Caco-2 (cell line): ENCODE measurements at regions not wholly inside any gene's neighbourhood (a gene's known extent, or its start where the extent isn't known, plus 50 kb on each side); places are given as distances from the start of the nearest gene placed in this dataset.

ENCODE experiments used
- BruUV-seq: library from RNA; stranded (reverse); fragments of 400-500 nt; replicated peaks from 2 replicates; lab custom pipeline; 2021; lab: Mats Ljungman, UMichigan
- CTCF ChIA-PET: fragments of 300-600 bp; sonication (Branson Sonifier 250); formaldehyde crosslinking; loops from one replicate; lab custom pipeline; 2022; ENCODE audit warnings: antibody characterized with exemption; lab: Charles Lee
- POLR2A ChIA-PET: fragments of 300-600 bp; sonication (Branson Sonifier 250); formaldehyde crosslinking; loops from one replicate; lab custom pipeline; 2022; ENCODE audit warnings: antibody characterized with exemption; lab: Charles Lee
- DNase-seq, 2 experiments: peaks; one replicate each; pipeline versions ENCODE4 v3.0.0 to v3.0.0-alpha.2; 2020 to 2022
- H3K27me3 ChIP-seq: replicated peaks from 2 replicates; pipeline ENCODE4 v1.6.0; 2011; ENCODE audit warnings: low read length; ENCODE audit not compliant: control insufficient read depth, insufficient read depth
- H3K36me3 ChIP-seq: 2 replicates; pipeline ENCODE4 v1.5.1; 2011; ENCODE audit warnings: low read length; ENCODE audit not compliant: control insufficient read depth, insufficient read depth
- H3K4me1 ChIP-seq: fragments of 250-450 bp; sonication (Bioruptor Pico); 2 replicates; pipeline ENCODE4 v1.5.1; 2020; ENCODE audit warnings: mild to moderate bottlenecking
- H3K4me3 ChIP-seq: 2 replicates; pipeline ENCODE4 v1.5.1; 2011; ENCODE audit warnings: low read depth, mild to moderate bottlenecking, control low read depth, low read length
- H3K9me3 ChIP-seq: fragments of 250-450 bp; sonication (Bioruptor Pico); 2 replicates; pipeline ENCODE4 v1.5.1; 2020; ENCODE audit warnings: mild to moderate bottlenecking, moderate library complexity
- H3K27ac Mint-ChIP-seq: one replicate; pipeline ENCODE4 v1.8.0; 2022; ENCODE audit warnings: mixed read lengths; ENCODE audit not compliant: unreplicated experiment
- H3K27me3 Mint-ChIP-seq: one replicate; pipeline ENCODE4 v1.8.0; 2022; ENCODE audit warnings: mixed read lengths; ENCODE audit not compliant: insufficient read depth, unreplicated experiment
- H3K36me3 Mint-ChIP-seq: one replicate; pipeline ENCODE4 v1.8.0; 2022; ENCODE audit warnings: mild to moderate bottlenecking, mixed read lengths; ENCODE audit not compliant: insufficient read depth, unreplicated experiment
- H3K4me1 Mint-ChIP-seq: one replicate; pipeline ENCODE4 v1.8.0; 2022; ENCODE audit warnings: low read depth, mixed read lengths; ENCODE audit not compliant: unreplicated experiment
- H3K4me3 Mint-ChIP-seq: one replicate; pipeline ENCODE4 v1.8.0; 2022; ENCODE audit warnings: mild to moderate bottlenecking, moderate library complexity, mixed read lengths; ENCODE audit not compliant: unreplicated experiment
- H3K9me3 Mint-ChIP-seq: one replicate; pipeline ENCODE4 v1.8.0; 2022; ENCODE audit warnings: mixed read lengths; ENCODE audit not compliant: unreplicated experiment
- intact Hi-C: fragments of 100-400 bp; cut with micrococcal nuclease; formaldehyde crosslinking; loops from one replicate; pipeline ENCODE4 v1.10.0; 2022; ENCODE audit not compliant: unreplicated experiment
- TF ChIP-seq, protein P1 (sequence below), 2 experiments: fragments of 200-600 bp in 1 of 2; IDR thresholded peaks; 1 replicate in 1 of 2; 2 replicates in 1 of 2; pipeline versions ENCODE4 v1.5.1 to v1.8.0; 2011 to 2022; ENCODE audit warnings: antibody characterized with exemption in 1 of 2, control low read depth in 1 of 2, inconsistent platforms in 1 of 2, low read depth in 1 of 2, low read length in 1 of 2, mild to moderate bottlenecking in 1 of 2, moderate library complexity in 1 of 2; ENCODE audit not compliant: insufficient read depth in 1 of 2, severe bottlenecking in 1 of 2, unreplicated experiment in 1 of 2

DNA sequence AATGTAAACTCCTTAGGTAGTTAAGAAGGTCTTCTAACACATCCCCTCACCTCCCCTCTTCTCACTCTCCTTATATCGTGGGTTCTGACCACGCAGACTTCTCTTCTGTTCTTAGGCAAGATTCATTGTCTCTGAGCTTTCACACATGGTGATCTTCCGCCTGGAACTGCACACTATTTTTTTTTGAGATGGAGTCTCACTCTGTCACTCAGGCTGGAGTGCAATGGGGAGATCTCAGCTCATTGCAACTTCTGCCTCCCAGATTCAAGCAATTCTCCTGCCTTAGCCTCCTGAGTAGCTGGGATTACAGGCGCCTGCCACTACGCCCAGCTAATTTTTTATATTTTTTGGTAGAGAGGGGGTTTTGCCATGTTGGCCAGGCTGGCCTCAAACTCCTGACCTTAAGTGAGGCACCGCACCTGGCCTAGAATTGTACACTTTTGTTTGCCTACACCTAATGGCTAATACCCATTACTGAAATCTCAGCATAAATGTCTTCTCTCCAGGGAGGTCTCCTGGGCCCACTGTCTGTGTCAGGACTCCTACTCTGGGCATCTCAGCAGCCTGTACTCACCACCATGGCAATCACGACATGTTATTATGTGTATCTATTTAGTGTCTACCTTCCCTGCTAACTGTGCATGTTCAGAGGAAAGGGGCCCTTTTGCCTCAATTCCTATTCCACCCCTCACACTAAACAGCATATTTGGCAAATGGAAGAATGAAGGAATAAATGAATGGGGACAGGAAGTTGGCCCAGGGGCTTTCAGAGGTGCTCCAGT lies 646.3 kb upstream of the DPP6 start:
- BruUV-seq: no TSS peak
- intact Hi-C loops: no loop called here
- Histone ChIP-seq H3K4me3 (no peak overlapping the region), H3K4me1 (no peaks in the 10 kb centered on the region), H3K27me3 (no peaks in the 10 kb centered on the region), H3K9me3 (no peaks in the 10 kb centered on the region), H3K36me3 (no peaks in the 10 kb centered on the region)
- TF ChIP-seq, protein P1, sequence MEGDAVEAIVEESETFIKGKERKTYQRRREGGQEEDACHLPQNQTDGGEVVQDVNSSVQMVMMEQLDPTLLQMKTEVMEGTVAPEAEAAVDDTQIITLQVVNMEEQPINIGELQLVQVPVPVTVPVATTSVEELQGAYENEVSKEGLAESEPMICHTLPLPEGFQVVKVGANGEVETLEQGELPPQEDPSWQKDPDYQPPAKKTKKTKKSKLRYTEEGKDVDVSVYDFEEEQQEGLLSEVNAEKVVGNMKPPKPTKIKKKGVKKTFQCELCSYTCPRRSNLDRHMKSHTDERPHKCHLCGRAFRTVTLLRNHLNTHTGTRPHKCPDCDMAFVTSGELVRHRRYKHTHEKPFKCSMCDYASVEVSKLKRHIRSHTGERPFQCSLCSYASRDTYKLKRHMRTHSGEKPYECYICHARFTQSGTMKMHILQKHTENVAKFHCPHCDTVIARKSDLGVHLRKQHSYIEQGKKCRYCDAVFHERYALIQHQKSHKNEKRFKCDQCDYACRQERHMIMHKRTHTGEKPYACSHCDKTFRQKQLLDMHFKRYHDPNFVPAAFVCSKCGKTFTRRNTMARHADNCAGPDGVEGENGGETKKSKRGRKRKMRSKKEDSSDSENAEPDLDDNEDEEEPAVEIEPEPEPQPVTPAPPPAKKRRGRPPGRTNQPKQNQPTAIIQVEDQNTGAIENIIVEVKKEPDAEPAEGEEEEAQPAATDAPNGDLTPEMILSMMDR (IDR thresholded peaks at IDR 0.05; ENCODE audit: insufficient read depth in 1 of 2, low read depth in 1 of 2, low read length in 1 of 2, severe bottlenecking in 1 of 2, unreplicated experiment in 1 of 2): no peak
- POLR2A ChIA-PET: no interaction called here
- Mint-ChIP-seq H3K9me3 (peaks cover 58% of the 10 kb centered on the region), H3K4me3 (no peak overlapping the region), H3K4me1 (no peaks in the 10 kb centered on the region), H3K36me3 (no peaks in the 10 kb centered on the region), H3K27ac (no peak overlapping the region), H3K27me3 (peaks cover 3% of the 10 kb centered on the region)
- DNase-seq: no peak
- CTCF ChIA-PET: no interaction called here

GRCh38 chr7:153406486-153406872 lies 645.7 kb upstream of the DPP6 start:
- Mint-ChIP-seq H3K4me1 (no peaks in the 10 kb centered on the region), H3K4me3 (no peak overlapping the region), H3K27ac (no peak overlapping the region), H3K27me3 (peaks cover 3% of the 10 kb centered on the region), H3K9me3 (peaks cover 58% of the 10 kb centered on the region), H3K36me3 (no peaks in the 10 kb centered on the region)
- CTCF ChIA-PET: no interaction called here
- no peaks in the 10 kb centered on the region for H3K36me3 ChIP-seq
- H3K27me3 ChIP-seq: no peaks in the 10 kb centered on the region
- DNase-seq: no peak
- no peaks in the 10 kb centered on the region for H3K9me3 ChIP-seq
- POLR2A ChIA-PET: no interaction called here
- H3K4me1 ChIP-seq: no peaks in the 10 kb centered on the region
- TF ChIP-seq, protein P1 (IDR thresholded peaks at IDR 0.05; ENCODE audit: insufficient read depth in 1 of 2, low read depth in 1 of 2, low read length in 1 of 2, severe bottlenecking in 1 of 2, unreplicated experiment in 1 of 2): no peak
- no peak overlapping the region for H3K4me3 ChIP-seq
- BruUV-seq: no TSS peak
- intact Hi-C loops: no loop called here

DNA sequence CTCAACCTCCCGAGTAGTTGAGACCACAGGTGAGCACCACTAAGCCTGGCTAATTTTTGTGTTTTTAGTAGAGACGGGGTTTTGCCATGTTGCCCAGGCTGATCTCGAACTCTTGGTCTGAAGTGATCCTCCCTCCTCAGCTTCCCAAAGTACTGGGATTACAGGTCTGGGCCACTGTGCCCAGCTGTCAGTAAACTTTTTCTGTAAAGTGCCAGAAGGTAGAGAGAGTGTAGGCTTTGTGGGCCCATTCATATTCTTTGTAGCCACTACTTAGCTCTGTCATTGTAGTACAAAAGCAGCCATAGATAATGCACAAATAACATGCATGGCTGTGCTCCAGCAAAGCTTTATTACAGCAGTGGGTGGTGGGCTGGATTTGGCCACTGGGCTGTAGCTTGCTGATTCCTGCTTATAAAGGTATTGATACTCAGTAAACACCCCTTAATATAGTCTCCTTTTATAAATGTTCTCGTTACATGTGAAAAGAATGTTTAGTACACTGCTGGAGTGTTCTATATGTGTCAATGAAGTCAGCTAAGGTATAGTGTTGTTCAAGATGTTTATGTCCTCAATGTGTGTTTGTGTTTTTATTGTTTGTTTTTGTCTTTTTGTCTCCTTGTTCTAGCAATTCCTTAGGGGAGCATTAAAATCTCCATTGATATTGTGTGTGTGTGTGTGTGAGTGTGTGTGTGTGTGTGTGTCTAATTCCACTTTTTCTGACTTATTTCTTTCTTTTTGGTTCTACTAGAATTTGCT lies 644.7 kb upstream of the DPP6 start:
- H3K4me1 ChIP-seq: no peaks in the 10 kb centered on the region
- Mint-ChIP-seq H3K27me3 (no peaks in the 10 kb centered on the region), H3K27ac (no peak overlapping the region), H3K4me3 (no peak overlapping the region), H3K9me3 (peaks cover 58% of the 10 kb centered on the region), H3K36me3 (no peaks in the 10 kb centered on the region), H3K4me1 (no peaks in the 10 kb centered on the region)
- TF ChIP-seq, protein P1 (IDR thresholded peaks at IDR 0.05; ENCODE audit: insufficient read depth in 1 of 2, low read depth in 1 of 2, low read length in 1 of 2, severe bottlenecking in 1 of 2, unreplicated experiment in 1 of 2): no peak
- BruUV-seq: no TSS peak
- POLR2A ChIA-PET: no interaction called here
- DNase-seq: no peak
- intact Hi-C loops: no loop called here
- H3K36me3 ChIP-seq: no peaks in the 10 kb centered on the region
- H3K9me3 ChIP-seq: no peaks in the 10 kb centered on the region
- no peaks in the 10 kb centered on the region for H3K27me3 ChIP-seq
- no peak overlapping the region for H3K4me3 ChIP-seq
- CTCF ChIA-PET: no interaction called here
